ENCODE measurements at regions not wholly inside any gene's neighbourhood (a gene's known extent, or its start where the extent isn't known, plus 50 kb on each side); places are given as distances from the start of the nearest gene placed in this dataset.

- TF ChIP-seq CTCF (conservative IDR thresholded peaks at IDR 0.05; ENCODE audit: low read depth, low read length): no peak
- Histone ChIP-seq H3K9ac (no peak overlapping the region), H3K4me3 (IDR thresholded peaks at IDR 0.05; ENCODE audit: insufficient read depth, low read depth, low read length) (no peak overlapping the region), H4K20me1 (ENCODE audit: insufficient read depth) (no peaks in the 10 kb centered on the region), H3K36me3 (ENCODE audit: insufficient read depth) (no peaks in the 10 kb centered on the region), H2AFZ (ENCODE audit: low read depth) (no peak overlapping the region), H3K27ac (no peak overlapping the region), H3K27me3 (ENCODE audit: insufficient read depth, low read depth) (no peaks in the 10 kb centered on the region), H3K4me1 (ENCODE audit: low read depth, poor library complexity, severe bottlenecking) (no peaks in the 10 kb centered on the region), H3K79me2 (ENCODE audit: insufficient read depth, low read depth) (no peaks in the 10 kb centered on the region), H3K4me2 (no peak overlapping the region)
Measured at GRCh38 chrX:131614241-131614640, 70.4 kb downstream of the OR13H1 start.

GRCh38 chrX:131617182-131617581, 73.3 kb downstream of the OR13H1 start:
- Histone ChIP-seq H3K4me1 (ENCODE audit: low read depth, poor library complexity, severe bottlenecking) (no peaks in the 10 kb centered on the region), H3K79me2 (ENCODE audit: insufficient read depth, low read depth) (no peaks in the 10 kb centered on the region), H3K9ac (no peak overlapping the region), H2AFZ (ENCODE audit: low read depth) (no peak overlapping the region), H3K27ac (no peak overlapping the region), H3K27me3 (ENCODE audit: insufficient read depth, low read depth) (no peaks in the 10 kb centered on the region), H3K4me2 (no peak overlapping the region), H4K20me1 (ENCODE audit: insufficient read depth) (no peaks in the 10 kb centered on the region), H3K4me3 (IDR thresholded peaks at IDR 0.05; ENCODE audit: insufficient read depth, low read depth, low read length) (no peak overlapping the region), H3K36me3 (ENCODE audit: insufficient read depth) (no peaks in the 10 kb centered on the region)
- no peak for TF ChIP-seq CTCF (conservative IDR thresholded peaks at IDR 0.05; ENCODE audit: low read depth, low read length)

GRCh38 chrX:131621650-131622049, 77.8 kb downstream of the OR13H1 start:
- Histone ChIP-seq H4K20me1 (ENCODE audit: insufficient read depth) (no peaks in the 10 kb centered on the region), H3K36me3 (ENCODE audit: insufficient read depth) (no peaks in the 10 kb centered on the region), H3K9ac (no peak overlapping the region), H3K4me3 (IDR thresholded peaks at IDR 0.05; ENCODE audit: insufficient read depth, low read depth, low read length) (no peak overlapping the region), H3K4me1 (ENCODE audit: low read depth, poor library complexity, severe bottlenecking) (no peaks in the 10 kb centered on the region), H3K27ac (no peak overlapping the region), H3K27me3 (ENCODE audit: insufficient read depth, low read depth) (no peaks in the 10 kb centered on the region), H3K79me2 (ENCODE audit: insufficient read depth, low read depth) (no peaks in the 10 kb centered on the region), H3K4me2 (no peak overlapping the region), H2AFZ (ENCODE audit: low read depth) (no peak overlapping the region)
- no peak for TF ChIP-seq CTCF (conservative IDR thresholded peaks at IDR 0.05; ENCODE audit: low read depth, low read length)

- H3K4me2 ChIP-seq: no peak overlapping the region
- H3K4me3 ChIP-seq (IDR thresholded peaks at IDR 0.05; ENCODE audit: insufficient read depth, low read depth, low read length): no peak overlapping the region
- H3K9ac ChIP-seq: no peak overlapping the region
- no peak for TF ChIP-seq CTCF (conservative IDR thresholded peaks at IDR 0.05; ENCODE audit: low read depth, low read length)
- H3K27me3 ChIP-seq (ENCODE audit: insufficient read depth, low read depth): no peaks in the 10 kb centered on the region
- H3K79me2 ChIP-seq (ENCODE audit: insufficient read depth, low read depth): no peaks in the 10 kb centered on the region
- H3K4me1 ChIP-seq (ENCODE audit: low read depth, poor library complexity, severe bottlenecking): no peaks in the 10 kb centered on the region
- no peaks in the 10 kb centered on the region for H3K36me3 ChIP-seq (ENCODE audit: insufficient read depth)
- no peaks in the 10 kb centered on the region for H4K20me1 ChIP-seq (ENCODE audit: insufficient read depth)
- no peak overlapping the region for H3K27ac ChIP-seq
- H2AFZ ChIP-seq (ENCODE audit: low read depth): no peak overlapping the region
Measured at GRCh38 chrX:131626681-131627296, 82.9 kb downstream of the OR13H1 start.
